ENCODE measurements at regions not wholly inside any gene's neighbourhood (a gene's known extent, or its start where the extent isn't known, plus 50 kb on each side); places are given as distances from the start of the nearest gene placed in this dataset.
"Not testable (repeated sequence)": the region's sequence is repeated elsewhere in the genome, so short reads cannot be mapped to it uniquely, and the experiment has no call there.

DNA sequence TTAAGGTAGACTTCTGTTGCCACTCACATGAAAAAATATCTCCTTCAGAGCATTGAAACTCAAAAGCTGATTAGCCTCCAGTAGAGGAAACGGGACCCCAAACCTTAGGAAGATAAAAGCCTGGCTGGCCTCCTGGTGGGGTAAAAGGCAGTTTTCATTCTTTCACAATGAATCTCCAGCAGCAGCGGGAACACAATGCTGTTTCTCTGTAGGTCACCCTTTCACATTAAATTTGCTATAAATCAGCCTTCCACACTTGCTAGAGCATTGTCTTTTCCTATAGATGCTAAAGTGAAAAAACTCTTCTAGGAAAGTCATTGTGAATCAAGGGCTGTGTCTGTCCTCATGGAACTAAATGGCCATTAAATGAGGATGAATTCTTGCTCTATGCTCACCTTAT, 207.3 kb upstream of the MAGEB2 start:
- H3K4me1 ChIP-seq, result no peaks in the 10 kb centered on the region

DNA sequence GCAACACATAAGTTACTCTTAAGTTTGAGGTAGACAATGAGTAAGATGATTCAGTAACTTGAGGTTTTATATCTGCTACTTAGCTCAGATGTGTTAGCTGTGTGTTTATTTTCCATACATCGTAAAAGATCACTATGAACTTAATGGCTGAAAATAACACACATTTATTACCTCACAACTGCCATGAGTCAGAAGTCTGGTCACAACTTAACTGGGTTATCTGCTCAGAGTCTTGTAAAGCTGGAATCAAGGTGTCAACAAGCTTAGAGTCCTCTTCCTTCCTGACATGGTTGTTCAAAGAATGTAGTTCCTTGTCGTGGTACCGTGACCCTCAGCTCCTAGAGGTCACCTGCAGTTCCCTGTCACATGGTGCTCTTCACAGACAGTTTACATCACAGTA, 204.9 kb upstream of the MAGEB2 start:
- H3K36me3 ChIP-seq, result no peaks in the 10 kb centered on the region
- no peaks in the 10 kb centered on the region for H3K4me1 ChIP-seq
- no peaks in the 10 kb centered on the region for H3K27me3 ChIP-seq (ENCODE audit: low read depth)
- intact Hi-C loops (cut with DNase I), result no loop called here
- H3K4me3 ChIP-seq, result no peak overlapping the region
- no peak for ATAC-seq
- no peaks in the 10 kb centered on the region for H3K9me3 ChIP-seq
- no peak overlapping the region for H3K27ac ChIP-seq
- TF ChIP-seq, protein P1, sequence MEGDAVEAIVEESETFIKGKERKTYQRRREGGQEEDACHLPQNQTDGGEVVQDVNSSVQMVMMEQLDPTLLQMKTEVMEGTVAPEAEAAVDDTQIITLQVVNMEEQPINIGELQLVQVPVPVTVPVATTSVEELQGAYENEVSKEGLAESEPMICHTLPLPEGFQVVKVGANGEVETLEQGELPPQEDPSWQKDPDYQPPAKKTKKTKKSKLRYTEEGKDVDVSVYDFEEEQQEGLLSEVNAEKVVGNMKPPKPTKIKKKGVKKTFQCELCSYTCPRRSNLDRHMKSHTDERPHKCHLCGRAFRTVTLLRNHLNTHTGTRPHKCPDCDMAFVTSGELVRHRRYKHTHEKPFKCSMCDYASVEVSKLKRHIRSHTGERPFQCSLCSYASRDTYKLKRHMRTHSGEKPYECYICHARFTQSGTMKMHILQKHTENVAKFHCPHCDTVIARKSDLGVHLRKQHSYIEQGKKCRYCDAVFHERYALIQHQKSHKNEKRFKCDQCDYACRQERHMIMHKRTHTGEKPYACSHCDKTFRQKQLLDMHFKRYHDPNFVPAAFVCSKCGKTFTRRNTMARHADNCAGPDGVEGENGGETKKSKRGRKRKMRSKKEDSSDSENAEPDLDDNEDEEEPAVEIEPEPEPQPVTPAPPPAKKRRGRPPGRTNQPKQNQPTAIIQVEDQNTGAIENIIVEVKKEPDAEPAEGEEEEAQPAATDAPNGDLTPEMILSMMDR (IDR thresholded peaks at IDR 0.05), result no peak
- no peak for DNase-seq

More for the DNA sequence above, 207.3 kb upstream of the MAGEB2 start:
- H3K4me3 ChIP-seq, result no peak overlapping the region
- TF ChIP-seq, protein P1 (IDR thresholded peaks at IDR 0.05), result no peak
- no peaks in the 10 kb centered on the region for H3K9me3 ChIP-seq
- no peak overlapping the region for H3K27ac ChIP-seq
- no peaks in the 10 kb centered on the region for H3K27me3 ChIP-seq (ENCODE audit: low read depth)
- H3K36me3 ChIP-seq, result no peaks in the 10 kb centered on the region
- no peak for DNase-seq
- intact Hi-C loops (cut with DNase I), result no loop called here
- ATAC-seq, result no peak

DNA sequence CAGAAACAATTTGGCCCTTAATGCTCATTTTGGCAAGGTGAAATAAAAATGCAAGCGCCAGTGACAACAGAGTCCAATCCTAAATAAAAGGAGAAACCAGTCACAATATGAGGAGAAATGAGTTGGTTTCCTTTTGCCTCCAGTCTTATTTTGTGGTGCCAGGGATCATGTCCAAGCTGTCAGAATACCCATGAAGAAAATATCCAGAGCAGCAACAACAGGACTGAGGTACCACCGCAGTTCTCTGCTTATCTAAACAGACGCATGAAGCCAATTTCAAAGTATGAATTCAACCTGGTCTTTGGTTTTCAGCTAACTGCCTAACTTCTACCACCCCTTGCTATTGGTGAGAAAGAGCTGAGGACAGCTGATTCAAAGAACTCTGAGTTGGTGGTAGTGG, 199.9 kb upstream of the MAGEB2 start:
- DNase-seq (no peak), ATAC-seq (no peak)
- no peaks in the 10 kb centered on the region for H3K4me1 ChIP-seq
- H3K4me3 ChIP-seq, result no peak overlapping the region
- H3K27ac ChIP-seq, result no peak overlapping the region
- TF ChIP-seq, protein P1 (IDR thresholded peaks at IDR 0.05), result no peak
- intact Hi-C loops (cut with DNase I), result no loop called here
- H3K36me3 ChIP-seq, result no peaks in the 10 kb centered on the region
- no peaks in the 10 kb centered on the region for H3K9me3 ChIP-seq
- H3K27me3 ChIP-seq (ENCODE audit: low read depth), result no peaks in the 10 kb centered on the region

DNA sequence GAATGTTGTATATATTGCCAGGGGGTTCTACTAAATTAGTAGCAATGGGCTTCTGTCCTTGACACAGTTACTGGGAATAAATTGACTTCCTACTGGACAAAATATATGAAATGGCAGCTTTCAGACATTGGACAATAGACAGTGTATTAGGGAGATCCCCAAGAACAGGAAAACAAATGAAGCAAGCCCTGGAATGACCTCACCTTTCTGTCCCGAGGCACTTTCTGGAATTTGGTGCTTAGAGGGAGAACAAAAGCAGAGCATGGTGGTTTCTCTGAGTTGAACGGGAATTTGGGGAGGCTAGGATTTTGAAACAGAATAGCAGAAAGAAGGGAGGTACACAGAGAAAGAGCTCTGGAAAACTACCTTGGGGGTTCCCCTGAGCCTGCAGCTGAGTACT, 187.7 kb upstream of the MAGEB2 start:
- no peaks in the 10 kb centered on the region for H3K4me1 ChIP-seq
- H3K27ac ChIP-seq, result no peak overlapping the region
- DNase-seq (no peak), ATAC-seq (no peak)
- no peaks in the 10 kb centered on the region for H3K36me3 ChIP-seq
- H3K9me3 ChIP-seq, result no peaks in the 10 kb centered on the region
- intact Hi-C loops (cut with DNase I), result no loop called here
- TF ChIP-seq, protein P1 (IDR thresholded peaks at IDR 0.05), result no peak
- H3K27me3 ChIP-seq (ENCODE audit: low read depth), result no peaks in the 10 kb centered on the region
- no peak overlapping the region for H3K4me3 ChIP-seq

DNA sequence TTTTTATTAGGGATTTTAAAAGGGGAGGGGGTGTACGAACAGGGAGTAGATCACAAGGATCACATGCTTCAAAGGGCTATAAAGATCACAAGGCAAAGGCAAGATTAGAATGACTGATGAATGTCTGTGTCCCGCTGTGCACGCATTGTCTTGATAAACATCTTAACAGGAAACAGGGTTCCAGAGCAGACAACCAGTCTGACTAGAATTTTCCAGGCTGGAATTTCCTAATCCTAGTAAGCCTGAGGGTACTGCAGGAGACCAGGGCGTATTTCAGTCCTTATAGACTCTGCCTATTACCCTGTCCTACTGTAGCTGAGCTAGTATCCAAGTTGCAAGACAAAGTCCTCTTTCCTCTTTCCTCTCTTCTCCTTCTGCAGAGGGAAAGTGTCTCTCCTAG, 179.0 kb upstream of the MAGEB2 start:
- not testable (repeated sequence) for ATAC-seq, DNase-seq, H3K4me1 ChIP-seq

DNA sequence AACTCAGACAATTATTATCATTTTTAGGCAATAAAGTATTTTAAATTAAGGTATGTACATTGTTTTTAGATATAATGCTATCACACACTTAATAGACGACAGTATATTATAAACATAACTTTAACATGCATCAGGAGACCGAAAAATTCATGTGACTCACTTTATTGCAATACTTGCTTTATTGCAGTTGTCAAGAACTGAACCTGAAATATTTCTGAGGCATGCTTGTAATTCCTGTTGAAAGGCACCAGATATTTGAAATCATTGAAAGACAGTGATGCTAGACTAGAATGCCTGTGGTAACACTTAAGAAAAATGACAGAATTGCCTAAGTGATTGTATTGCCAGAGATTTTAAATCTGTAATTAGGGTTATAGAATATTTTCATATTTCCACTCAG, 175.6 kb upstream of the MAGEB2 start:
- H3K36me3 ChIP-seq, result no peaks in the 10 kb centered on the region
- intact Hi-C loops (cut with DNase I), result no loop called here
- H3K27me3 ChIP-seq (ENCODE audit: low read depth), result no peaks in the 10 kb centered on the region
- no peak overlapping the region for H3K4me3 ChIP-seq
- DNase-seq (no peak), ATAC-seq (no peak)
- TF ChIP-seq, protein P1 (IDR thresholded peaks at IDR 0.05), result no peak
- no peak overlapping the region for H3K27ac ChIP-seq
- H3K9me3 ChIP-seq, result no peaks in the 10 kb centered on the region
- no peaks in the 10 kb centered on the region for H3K4me1 ChIP-seq

More for the DNA sequence above, 179.0 kb upstream of the MAGEB2 start:
- H3K4me3 ChIP-seq; H3K27ac ChIP-seq; H3K9me3 ChIP-seq; intact Hi-C loops (cut with DNase I); H3K36me3 ChIP-seq; H3K27me3 ChIP-seq (ENCODE audit: low read depth): not testable (repeated sequence)
